ENCODE measurements at regions not wholly inside any gene's neighbourhood (a gene's known extent, or its start where the extent isn't known, plus 50 kb on each side); places are given as distances from the start of the nearest gene placed in this dataset.

DNA sequence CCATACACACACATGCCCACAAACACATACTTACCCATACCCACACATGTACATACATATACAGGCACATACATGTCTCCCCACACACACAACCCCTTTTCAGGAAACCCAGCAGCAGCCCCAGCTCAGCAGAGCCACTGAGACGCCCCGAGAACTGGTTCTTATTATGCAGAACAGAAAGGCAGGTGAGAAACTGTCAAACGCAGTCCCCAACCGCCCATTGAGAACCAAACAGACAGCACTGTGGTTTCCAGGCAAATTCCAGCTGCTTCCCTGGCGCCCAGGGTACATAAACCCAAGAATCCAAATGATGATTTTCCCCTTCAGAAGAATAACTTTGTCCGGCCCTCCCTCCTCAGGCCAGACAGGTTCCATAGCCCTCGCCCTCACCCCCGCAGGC lies 366.6 kb upstream of the ZMIZ1 start:
- H3K36me3 ChIP-seq (replicated peaks), result no peaks in the 10 kb centered on the region
- H3K27me3 ChIP-seq (ENCODE audit: low read depth), result peaks cover 3% of the 10 kb centered on the region
- no peaks in the 10 kb centered on the region for H3K4me1 ChIP-seq
- in situ Hi-C loops (cut with MboI; ENCODE audit: low sequenced_read_pairs), result no loop called here
- no peaks in the 10 kb centered on the region for H3K9me3 ChIP-seq
- no peak for DNase-seq (ENCODE audit: low spot score in 2 of 2)
- H3K4me3 ChIP-seq, result no peak overlapping the region

DNA sequence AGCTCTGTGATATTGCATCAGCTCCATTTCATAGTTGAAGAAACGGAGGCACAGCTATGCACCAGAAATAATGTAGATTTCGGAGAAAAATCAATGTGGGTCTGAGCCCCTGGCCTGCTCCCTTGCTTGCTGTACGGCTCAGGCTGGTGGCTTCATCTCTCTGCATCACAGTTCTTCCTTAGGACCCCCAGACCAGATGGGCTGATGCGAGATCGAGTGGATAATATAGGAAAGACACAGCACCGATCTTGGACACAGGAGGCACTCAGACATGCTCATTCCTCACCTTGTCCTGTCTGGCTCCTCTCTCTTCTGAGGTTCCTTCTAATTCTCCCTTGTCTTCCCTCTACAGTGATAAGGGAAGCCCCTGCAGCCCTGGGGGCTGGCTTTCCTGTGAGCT lies 365.9 kb upstream of the ZMIZ1 start:
- no peak for DNase-seq (ENCODE audit: low spot score in 2 of 2)
- Histone ChIP-seq H3K4me1 (no peaks in the 10 kb centered on the region), H3K27me3 (ENCODE audit: low read depth) (peaks cover 3% of the 10 kb centered on the region), H3K9me3 (no peaks in the 10 kb centered on the region), H3K4me3 (no peak overlapping the region), H3K36me3 (replicated peaks) (no peaks in the 10 kb centered on the region)
- in situ Hi-C loops (cut with MboI; ENCODE audit: low sequenced_read_pairs), result no loop called here

- DNase-seq (ENCODE audit: low spot score in 2 of 2), result no peak
- no peak overlapping the region for H3K4me3 ChIP-seq
- in situ Hi-C loops (cut with MboI; ENCODE audit: low sequenced_read_pairs), result no loop called here
- H3K4me1 ChIP-seq, result no peaks in the 10 kb centered on the region
- peaks cover 3% of the 10 kb centered on the region for H3K27me3 ChIP-seq (ENCODE audit: low read depth)
- H3K9me3 ChIP-seq, result no peaks in the 10 kb centered on the region
- H3K36me3 ChIP-seq (replicated peaks), result no peaks in the 10 kb centered on the region
These were observed 365.2 kb upstream of the ZMIZ1 start for GRCh38 chr10:78703593-78703992.

DNA sequence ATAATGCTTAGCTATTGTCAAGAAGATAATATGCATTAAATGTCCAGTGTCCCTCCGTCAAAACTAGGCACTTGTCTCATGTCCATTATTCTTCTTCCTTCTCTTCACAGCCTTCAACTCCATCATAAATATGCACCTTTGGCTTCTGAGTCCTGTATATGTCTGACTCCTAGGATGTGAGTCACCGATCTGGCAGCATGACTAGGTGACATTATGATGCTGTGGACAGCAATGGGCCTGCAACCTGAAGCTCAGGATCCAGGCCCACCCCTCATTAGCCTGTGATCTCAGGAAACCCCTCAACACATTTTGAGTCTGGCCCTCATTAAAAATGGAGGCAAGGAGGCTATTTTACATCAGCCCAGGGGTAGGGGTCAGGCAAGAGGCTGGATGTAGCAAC lies 362.5 kb upstream of the ZMIZ1 start:
- no peaks in the 10 kb centered on the region for H3K36me3 ChIP-seq (replicated peaks)
- no peaks in the 10 kb centered on the region for H3K9me3 ChIP-seq
- DNase-seq (ENCODE audit: low spot score in 2 of 2), result no peak
- H3K4me1 ChIP-seq, result no peaks in the 10 kb centered on the region
- H3K27me3 ChIP-seq (ENCODE audit: low read depth), result peaks cover 3% of the 10 kb centered on the region
- in situ Hi-C loops (cut with MboI; ENCODE audit: low sequenced_read_pairs), result no loop called here
- no peak overlapping the region for H3K4me3 ChIP-seq

DNA sequence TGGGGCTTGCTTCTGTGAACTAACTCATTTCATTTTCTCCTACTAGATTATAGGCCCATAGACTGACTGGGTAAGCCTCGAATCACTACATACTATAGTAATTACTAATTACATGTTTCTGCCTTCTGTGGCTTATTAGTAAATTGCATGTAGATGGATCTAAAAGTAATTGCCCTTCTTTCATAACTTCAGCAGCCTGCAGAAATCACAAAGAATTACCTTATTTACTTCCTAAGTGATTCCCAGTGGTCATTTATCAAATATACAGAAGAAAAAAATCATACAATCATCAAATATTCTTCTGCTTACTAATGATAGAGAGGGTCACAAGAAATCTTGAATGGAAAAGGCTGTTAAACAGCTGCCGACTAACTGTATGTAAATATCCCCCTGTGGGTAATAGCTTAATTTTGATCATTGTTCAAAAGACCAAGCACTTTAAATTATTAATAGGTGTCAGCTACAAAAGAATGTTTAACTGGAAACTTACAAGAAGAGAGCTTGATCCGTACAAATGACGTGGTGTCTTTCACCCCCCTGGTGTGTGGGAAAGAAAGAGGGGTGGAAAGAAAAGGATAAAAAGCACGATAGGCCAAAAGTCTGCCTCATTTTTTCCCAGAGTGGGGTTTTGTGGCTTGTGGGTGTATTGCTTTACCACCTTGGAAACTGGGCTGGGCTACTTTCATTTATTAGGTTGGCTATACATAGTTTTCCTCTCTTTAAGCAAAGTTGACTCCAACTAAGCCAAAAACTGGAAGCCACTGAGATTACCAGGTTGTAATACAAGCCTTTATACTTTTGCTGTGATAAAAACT lies 361.8 kb upstream of the ZMIZ1 start:
- in situ Hi-C loops (cut with MboI; ENCODE audit: low sequenced_read_pairs), result no loop called here
- Histone ChIP-seq H3K27me3 (ENCODE audit: low read depth) (peaks cover 3% of the 10 kb centered on the region), H3K4me3 (no peak overlapping the region)

DNA sequence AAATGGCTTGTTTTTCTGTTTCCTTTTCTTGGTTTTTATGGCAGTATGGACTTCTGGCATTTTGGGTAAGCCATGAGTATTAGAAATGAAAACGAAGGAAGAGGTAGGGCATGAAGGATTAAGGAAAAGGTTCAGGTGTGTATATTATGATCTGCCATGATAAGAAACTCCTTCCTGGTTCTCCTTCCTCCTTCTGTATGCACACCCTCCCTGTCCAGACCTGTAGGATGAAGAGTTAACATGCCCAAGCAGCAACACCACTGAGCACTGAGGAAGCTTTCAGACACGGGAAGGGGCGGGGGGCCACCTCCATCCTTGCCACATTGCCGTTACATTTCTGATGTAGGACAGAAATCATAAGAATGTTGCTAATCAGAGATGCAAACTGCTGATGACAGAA lies 361.0 kb upstream of the ZMIZ1 start:
- in situ Hi-C loops (cut with MboI; ENCODE audit: low sequenced_read_pairs), result no loop called here
- H3K9me3 ChIP-seq, result no peaks in the 10 kb centered on the region

More for the DNA sequence above, 361.8 kb upstream of the ZMIZ1 start:
- no peak for DNase-seq (ENCODE audit: low spot score in 2 of 2)
- Histone ChIP-seq H3K9me3 (no peaks in the 10 kb centered on the region), H3K4me1 (no peaks in the 10 kb centered on the region), H3K36me3 (replicated peaks) (no peaks in the 10 kb centered on the region)

DNA sequence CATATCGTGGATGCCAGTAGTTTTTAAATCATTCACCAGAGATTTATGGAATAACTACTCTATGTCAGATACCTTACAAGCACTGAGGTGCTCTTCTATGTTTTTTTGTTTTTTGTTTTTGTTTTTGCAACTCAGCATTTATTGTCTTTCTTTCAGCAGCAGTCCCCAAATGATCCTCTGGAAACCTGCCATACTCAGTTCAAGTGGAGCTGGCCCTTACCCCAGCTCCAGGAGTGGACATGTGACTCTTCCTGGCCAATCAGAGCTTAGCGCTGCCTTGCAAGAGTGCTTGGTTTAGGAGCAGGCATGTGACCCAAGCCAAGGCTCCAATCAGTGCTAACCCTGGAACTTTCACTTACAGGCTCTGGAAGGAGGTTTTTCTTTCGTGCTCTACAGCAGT lies 356.6 kb upstream of the ZMIZ1 start:
- Histone ChIP-seq H3K36me3 (replicated peaks) (no peaks in the 10 kb centered on the region), H3K4me3 (no peak overlapping the region), H3K9me3 (no peaks in the 10 kb centered on the region), H3K27me3 (ENCODE audit: low read depth) (no peaks in the 10 kb centered on the region; the same call in 1 of the 2 replicates), H3K4me1 (no peaks in the 10 kb centered on the region)
- in situ Hi-C loops (cut with MboI; ENCODE audit: low sequenced_read_pairs), result no loop called here
- peak in 1 of 2 experiments; percentile 12 for DNase-seq (ENCODE audit: low spot score in 2 of 2)

More for the DNA sequence above, 361.0 kb upstream of the ZMIZ1 start:
- H3K4me3 ChIP-seq, result no peak overlapping the region
- H3K4me1 ChIP-seq, result no peaks in the 10 kb centered on the region
- H3K27me3 ChIP-seq (ENCODE audit: low read depth), result peaks cover 3% of the 10 kb centered on the region
- no peak for DNase-seq (ENCODE audit: low spot score in 2 of 2)
- no peaks in the 10 kb centered on the region for H3K36me3 ChIP-seq (replicated peaks)

- no peak for DNase-seq (ENCODE audit: low spot score in 2 of 2)
- Histone ChIP-seq H3K27me3 (ENCODE audit: low read depth) (no peaks in the 10 kb centered on the region; the same call in 1 of the 2 replicates), H3K4me1 (no peaks in the 10 kb centered on the region), H3K4me3 (no peak overlapping the region), H3K36me3 (replicated peaks) (no peaks in the 10 kb centered on the region), H3K9me3 (no peaks in the 10 kb centered on the region)
- in situ Hi-C loops (cut with MboI; ENCODE audit: low sequenced_read_pairs), result no loop called here
These were observed 355.1 kb upstream of the ZMIZ1 start for GRCh38 chr10:78713659-78714058.

GRCh38 chr10:78714225-78714624 lies 354.5 kb upstream of the ZMIZ1 start:
- DNase-seq (ENCODE audit: low spot score in 2 of 2), result no peak
- Histone ChIP-seq H3K4me1 (no peaks in the 10 kb centered on the region), H3K27me3 (ENCODE audit: low read depth) (no peaks in the 10 kb centered on the region; the same call in 1 of the 2 replicates), H3K4me3 (no peak overlapping the region), H3K36me3 (replicated peaks) (no peaks in the 10 kb centered on the region), H3K9me3 (no peaks in the 10 kb centered on the region)
- in situ Hi-C loops (cut with MboI; ENCODE audit: low sequenced_read_pairs), result no loop called here

GRCh38 chr10:78715435-78715834 lies 353.3 kb upstream of the ZMIZ1 start:
- Histone ChIP-seq H3K36me3 (replicated peaks) (no peaks in the 10 kb centered on the region), H3K9me3 (no peaks in the 10 kb centered on the region), H3K27me3 (ENCODE audit: low read depth) (no peaks in the 10 kb centered on the region; the same call in 1 of the 2 replicates), H3K4me3 (no peak overlapping the region), H3K4me1 (no peaks in the 10 kb centered on the region)
- no peak for DNase-seq (ENCODE audit: low spot score in 2 of 2)
- in situ Hi-C loops (cut with MboI; ENCODE audit: low sequenced_read_pairs), result no loop called here

- DNase-seq (ENCODE audit: low spot score in 2 of 2), result no peak
- H3K4me3 ChIP-seq, result no peak overlapping the region
- no peaks in the 10 kb centered on the region for H3K4me1 ChIP-seq
- H3K36me3 ChIP-seq (replicated peaks), result no peaks in the 10 kb centered on the region
- no peaks in the 10 kb centered on the region for H3K9me3 ChIP-seq
- H3K27me3 ChIP-seq (ENCODE audit: low read depth), result no peaks in the 10 kb centered on the region; the same call in 1 of the 2 replicates
- in situ Hi-C loops (cut with MboI; ENCODE audit: low sequenced_read_pairs), result no loop called here
These were observed 352.6 kb upstream of the ZMIZ1 start for GRCh38 chr10:78716043-78716660.

- no peaks in the 10 kb centered on the region for H3K9me3 ChIP-seq
- in situ Hi-C loops (cut with MboI; ENCODE audit: low sequenced_read_pairs), result no loop called here
- no peaks in the 10 kb centered on the region; the same call in 1 of the 2 replicates for H3K27me3 ChIP-seq (ENCODE audit: low read depth)
- DNase-seq (ENCODE audit: low spot score in 2 of 2), result no peak
- H3K36me3 ChIP-seq (replicated peaks), result no peaks in the 10 kb centered on the region
- H3K4me3 ChIP-seq, result no peak overlapping the region
- H3K4me1 ChIP-seq, result no peaks in the 10 kb centered on the region
These were observed 351.6 kb upstream of the ZMIZ1 start for GRCh38 chr10:78717200-78717599.

DNA sequence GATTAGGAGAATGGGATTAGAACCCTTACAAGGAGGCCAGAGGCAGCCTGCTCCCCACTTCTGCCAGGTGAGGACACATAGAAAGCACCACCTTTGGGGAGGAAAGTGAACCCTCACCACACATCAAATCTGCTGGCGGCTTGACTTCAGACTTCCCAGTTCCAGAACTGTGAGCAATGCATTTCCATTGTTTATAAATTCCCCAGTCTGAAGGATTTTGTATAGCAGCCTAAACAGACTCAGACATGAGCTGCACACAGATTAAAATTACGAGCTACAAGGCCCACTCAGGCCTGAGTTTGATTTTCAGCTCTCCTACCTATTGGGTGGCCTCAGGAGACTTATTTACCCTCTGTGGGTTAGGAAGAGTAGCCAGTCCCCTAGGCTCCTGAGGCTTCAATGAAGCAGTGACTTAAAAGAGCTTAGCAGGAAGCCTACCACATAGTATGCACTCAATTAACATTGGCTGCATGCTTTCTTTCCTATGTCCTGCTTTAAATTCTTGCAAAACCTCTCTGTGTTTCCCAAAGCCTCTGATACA lies 350.7 kb upstream of the ZMIZ1 start:
- no peak for DNase-seq (ENCODE audit: low spot score in 2 of 2)
- Histone ChIP-seq H3K4me1 (no peaks in the 10 kb centered on the region), H3K9me3 (no peaks in the 10 kb centered on the region), H3K27me3 (ENCODE audit: low read depth) (no peaks in the 10 kb centered on the region; the same call in 1 of the 2 replicates), H3K4me3 (no peak overlapping the region), H3K36me3 (replicated peaks) (no peaks in the 10 kb centered on the region)
- in situ Hi-C loops (cut with MboI; ENCODE audit: low sequenced_read_pairs), result no loop called here

DNA sequence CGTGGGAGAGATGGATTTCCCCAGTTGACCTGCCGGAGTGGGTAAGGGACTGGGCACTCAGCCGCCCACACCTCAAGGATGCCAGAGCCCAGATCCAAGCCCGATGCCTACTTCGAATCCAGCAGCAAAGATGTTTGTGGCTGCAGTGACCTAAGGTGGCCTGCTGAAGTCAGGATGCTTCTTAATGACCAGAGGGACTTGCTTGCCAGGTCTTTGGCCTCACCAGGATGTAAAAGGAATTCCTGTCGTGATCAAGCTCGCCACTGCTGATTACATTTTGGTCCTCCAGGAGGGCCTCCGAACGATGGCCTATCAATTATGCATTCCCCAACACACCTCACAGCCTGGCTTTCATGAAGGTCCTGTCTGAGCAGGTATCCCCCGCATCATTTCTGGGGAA lies 349.5 kb upstream of the ZMIZ1 start:
- no peak for DNase-seq (ENCODE audit: low spot score in 2 of 2)
- in situ Hi-C loops (cut with MboI; ENCODE audit: low sequenced_read_pairs), result no loop called here

More for the DNA sequence above, 349.5 kb upstream of the ZMIZ1 start:
- H3K4me1 ChIP-seq, result no peaks in the 10 kb centered on the region
- H3K27me3 ChIP-seq (ENCODE audit: low read depth), result no peaks in the 10 kb centered on the region; the same call in 1 of the 2 replicates
- H3K36me3 ChIP-seq (replicated peaks), result no peaks in the 10 kb centered on the region
- H3K9me3 ChIP-seq, result no peaks in the 10 kb centered on the region
- H3K4me3 ChIP-seq, result no peak overlapping the region

All from HAP-1 (cell line).